Activated CD8-positive, alpha-beta T cell treated with anti-CD3 and anti-CD28 coated beads for 36 hours (primary cell): ENCODE measurements at regions not wholly inside any gene's neighbourhood (a gene's known extent, or its start where the extent isn't known, plus 50 kb on each side); places are given as distances from the start of the nearest gene placed in this dataset.

Experiments used
- ATAC-seq: fragments of 200-7000 bp; cut with Tn5 transposase; one replicate; pipeline ENCODE4 v1.10.0; 2021; ENCODE audit warnings: mild to moderate bottlenecking, moderate library complexity
- CTCF ChIA-PET: fragments of 350-600 bp; sonication (Branson Sonifier 250); formaldehyde crosslinking; loops from one replicate; lab custom pipeline; 2021; ENCODE audit warnings: antibody characterized with exemption; lab: Charles Lee
- POLR2A ChIA-PET: fragments of 350-600 bp; sonication (Branson Sonifier 250); formaldehyde crosslinking; loops from one replicate; lab custom pipeline; 2021; ENCODE audit warnings: antibody characterized with exemption; lab: Charles Lee
- DNase-seq: peaks from one replicate; pipeline ENCODE4 v3.0.0-alpha.2; 2020
- H3K27ac Mint-ChIP-seq: one replicate; pipeline ENCODE4 v1.8.0; 2021; ENCODE audit warnings: mild to moderate bottlenecking, mixed read lengths
- H3K27me3 Mint-ChIP-seq: one replicate; pipeline ENCODE4 v1.8.0; 2021; ENCODE audit warnings: mixed read lengths
- H3K36me3 Mint-ChIP-seq: one replicate; pipeline ENCODE4 v1.8.0; 2021; ENCODE audit warnings: low read depth, mixed read lengths
- H3K4me1 Mint-ChIP-seq: one replicate; pipeline ENCODE4 v1.8.0; 2021; ENCODE audit warnings: low read depth, mixed read lengths
- H3K4me3 Mint-ChIP-seq: one replicate; pipeline ENCODE4 v1.8.0; 2021; ENCODE audit warnings: mild to moderate bottlenecking, moderate library complexity, mixed read lengths
- H3K9me3 Mint-ChIP-seq: one replicate; pipeline ENCODE4 v1.8.0; 2021; ENCODE audit warnings: mixed read lengths
- intact Hi-C: fragments of 100-400 bp; cut with micrococcal nuclease; formaldehyde crosslinking; loops from one replicate; pipeline ENCODE4 v1.10.0; 2022
- TF ChIP-seq, protein P1 (sequence below): fragments of 200-600 bp; IDR thresholded peaks from one replicate; pipeline ENCODE4 v1.8.0; 2022; ENCODE audit warnings: antibody characterized with exemption, mild to moderate bottlenecking

- ATAC-seq (no peak), DNase-seq (no peak)
- Mint-ChIP-seq H3K27ac (no peak overlapping the region), H3K36me3 (no peaks in the 10 kb centered on the region), H3K27me3 (peaks cover 35% of the 10 kb centered on the region), H3K4me1 (no peaks in the 10 kb centered on the region), H3K4me3 (no peak overlapping the region), H3K9me3 (no peaks in the 10 kb centered on the region)
- CTCF ChIA-PET = no interaction called here
- POLR2A ChIA-PET = interaction anchor here (0.7 kb wide), 1 partner anchor 37 kb away, joined by 3 read pairs; no protein-coding TSS in a partner anchor
- TF ChIP-seq, protein P1, sequence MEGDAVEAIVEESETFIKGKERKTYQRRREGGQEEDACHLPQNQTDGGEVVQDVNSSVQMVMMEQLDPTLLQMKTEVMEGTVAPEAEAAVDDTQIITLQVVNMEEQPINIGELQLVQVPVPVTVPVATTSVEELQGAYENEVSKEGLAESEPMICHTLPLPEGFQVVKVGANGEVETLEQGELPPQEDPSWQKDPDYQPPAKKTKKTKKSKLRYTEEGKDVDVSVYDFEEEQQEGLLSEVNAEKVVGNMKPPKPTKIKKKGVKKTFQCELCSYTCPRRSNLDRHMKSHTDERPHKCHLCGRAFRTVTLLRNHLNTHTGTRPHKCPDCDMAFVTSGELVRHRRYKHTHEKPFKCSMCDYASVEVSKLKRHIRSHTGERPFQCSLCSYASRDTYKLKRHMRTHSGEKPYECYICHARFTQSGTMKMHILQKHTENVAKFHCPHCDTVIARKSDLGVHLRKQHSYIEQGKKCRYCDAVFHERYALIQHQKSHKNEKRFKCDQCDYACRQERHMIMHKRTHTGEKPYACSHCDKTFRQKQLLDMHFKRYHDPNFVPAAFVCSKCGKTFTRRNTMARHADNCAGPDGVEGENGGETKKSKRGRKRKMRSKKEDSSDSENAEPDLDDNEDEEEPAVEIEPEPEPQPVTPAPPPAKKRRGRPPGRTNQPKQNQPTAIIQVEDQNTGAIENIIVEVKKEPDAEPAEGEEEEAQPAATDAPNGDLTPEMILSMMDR = no peak
- intact Hi-C loops = no loop called here
Observed at GRCh38 chr7:21172800-21173199, 255.1 kb upstream of the SP4 start.

GRCh38 chr7:21173436-21173835, 254.4 kb upstream of the SP4 start:
- Mint-ChIP-seq H3K27me3 (peaks cover 30% of the 10 kb centered on the region), H3K27ac (no peak overlapping the region), H3K9me3 (no peaks in the 10 kb centered on the region), H3K36me3 (no peaks in the 10 kb centered on the region), H3K4me1 (no peaks in the 10 kb centered on the region), H3K4me3 (no peak overlapping the region)
- ATAC-seq (no peak), DNase-seq (no peak)
- TF ChIP-seq, protein P1 = no peak
- ChIA-PET POLR2A (no interaction called here), CTCF (no interaction called here)
- intact Hi-C loops = no loop called here

DNA sequence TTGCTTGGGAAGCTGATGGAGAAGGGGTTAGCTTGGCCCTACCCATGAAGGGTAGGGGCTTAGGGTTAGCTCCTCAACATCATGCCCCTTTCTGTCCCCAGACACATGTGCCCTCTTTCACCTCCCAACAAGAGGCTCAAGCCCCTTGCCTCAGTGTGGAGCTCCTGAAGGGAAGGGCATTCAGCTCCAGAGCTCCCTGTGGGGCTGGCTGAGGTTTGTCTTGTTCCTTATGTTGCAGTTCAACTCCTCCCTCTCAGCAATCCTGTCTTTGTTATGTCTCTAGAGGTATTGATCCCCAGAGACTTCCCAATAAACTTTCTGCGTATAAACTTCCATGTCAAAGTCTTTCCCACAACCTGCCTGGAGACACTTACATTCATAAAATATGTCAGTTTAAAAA, 252.2 kb upstream of the SP4 start:
- ChIA-PET POLR2A (no interaction called here), CTCF (no interaction called here)
- Mint-ChIP-seq H3K36me3 (no peaks in the 10 kb centered on the region), H3K9me3 (no peaks in the 10 kb centered on the region), H3K4me1 (no peaks in the 10 kb centered on the region), H3K27me3 (peaks cover 19% of the 10 kb centered on the region), H3K4me3 (no peak overlapping the region), H3K27ac (no peak overlapping the region)
- DNase-seq = no peak
- ATAC-seq = no peak
- TF ChIP-seq, protein P1 = no peak
- intact Hi-C loops = no loop called here

DNA sequence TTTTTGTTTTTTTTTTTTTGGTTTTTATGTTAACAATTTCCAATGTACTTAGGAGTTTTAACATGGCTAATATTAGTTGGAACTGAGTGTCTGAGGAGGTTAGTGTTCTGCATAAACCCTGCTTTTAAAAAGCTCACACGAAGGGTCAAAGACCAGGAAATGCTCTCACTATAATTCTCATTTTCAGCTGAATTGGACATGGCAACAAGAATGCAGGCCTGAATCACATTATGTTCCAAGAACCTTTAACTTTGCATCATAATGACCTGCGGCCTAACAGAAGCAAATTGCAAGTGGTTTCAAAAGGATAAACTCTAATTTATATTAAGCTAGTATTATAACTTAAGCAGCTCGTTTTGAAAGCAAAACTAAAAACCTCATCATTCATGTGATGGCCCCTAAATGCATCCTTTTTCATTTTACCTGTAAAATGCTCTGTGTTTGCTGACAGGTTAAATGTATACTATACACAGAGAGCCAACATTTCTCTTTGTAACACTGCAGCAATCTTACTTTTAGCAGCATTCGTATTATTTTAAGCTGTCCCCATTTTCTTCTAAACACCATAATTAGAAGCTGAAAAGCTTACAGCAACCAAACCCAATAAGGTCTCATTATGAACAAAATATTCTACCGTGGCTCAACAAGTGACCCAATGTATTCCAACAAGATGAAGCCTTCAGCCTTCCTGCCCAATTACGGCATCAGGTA, 242.8 kb upstream of the SP4 start:
- CTCF ChIA-PET = no interaction called here
- POLR2A ChIA-PET = no interaction called here
- Mint-ChIP-seq H3K36me3 (no peaks in the 10 kb centered on the region), H3K27me3 (peaks cover 3% of the 10 kb centered on the region), H3K4me3 (no peak overlapping the region), H3K27ac (no peak overlapping the region), H3K4me1 (no peaks in the 10 kb centered on the region), H3K9me3 (no peaks in the 10 kb centered on the region)
- intact Hi-C loops = no loop called here
- no peak for ATAC-seq
- TF ChIP-seq, protein P1 = no peak
- no peak for DNase-seq

DNA sequence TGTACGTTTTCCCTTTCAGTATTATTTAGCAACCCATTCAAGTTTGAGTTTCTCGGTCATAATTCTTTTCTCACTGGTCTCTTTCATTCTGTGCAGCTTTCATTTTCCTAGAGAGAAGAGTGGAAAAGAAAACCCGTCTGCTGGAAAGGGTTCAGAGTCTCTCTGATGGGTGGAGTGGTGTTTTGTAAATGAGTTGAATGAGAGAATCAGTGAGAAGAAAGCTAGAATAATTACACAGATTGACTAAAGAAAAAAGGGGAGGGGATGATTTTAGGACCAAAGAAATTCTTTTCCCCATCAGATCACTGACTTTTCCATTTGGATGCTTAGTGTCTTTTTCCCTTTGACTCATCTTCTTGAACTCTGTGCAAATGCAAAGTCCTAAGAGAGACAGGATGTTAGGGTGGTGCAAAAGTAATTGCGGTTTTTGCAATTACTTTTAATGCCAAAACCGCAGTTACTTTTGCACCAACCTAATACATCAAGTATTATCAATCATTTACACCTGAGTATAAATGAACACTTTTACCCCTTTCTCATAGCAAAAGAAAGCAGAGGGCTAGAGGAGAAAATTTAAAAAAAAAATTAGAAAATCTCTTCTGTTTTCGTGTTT, 242.1 kb upstream of the SP4 start:
- no peaks in the 10 kb centered on the region for H3K36me3 Mint-ChIP-seq
- POLR2A ChIA-PET = no interaction called here
- DNase-seq (no peak), ATAC-seq (no peak)
- CTCF ChIA-PET = no interaction called here
- intact Hi-C loops = no loop called here
- peaks cover 3% of the 10 kb centered on the region for H3K27me3 Mint-ChIP-seq
- H3K4me1 Mint-ChIP-seq = no peaks in the 10 kb centered on the region
- no peaks in the 10 kb centered on the region for H3K9me3 Mint-ChIP-seq
- H3K27ac Mint-ChIP-seq = no peak overlapping the region
- H3K4me3 Mint-ChIP-seq = no peak overlapping the region
- TF ChIP-seq, protein P1 = no peak
